HG03066 (cell line): ENCODE measurements at regions not wholly inside any gene's neighbourhood (a gene's known extent, or its start where the extent isn't known, plus 50 kb on each side); places are given as distances from the start of the nearest gene placed in this dataset.

Source experiments
- ATAC-seq: cut with Tn5 transposase; IDR thresholded peaks from one replicate; pipeline ENCODE4 v1.9.1; 2021; ENCODE audit warnings: low read depth; ENCODE audit not compliant: unreplicated experiment

DNA sequence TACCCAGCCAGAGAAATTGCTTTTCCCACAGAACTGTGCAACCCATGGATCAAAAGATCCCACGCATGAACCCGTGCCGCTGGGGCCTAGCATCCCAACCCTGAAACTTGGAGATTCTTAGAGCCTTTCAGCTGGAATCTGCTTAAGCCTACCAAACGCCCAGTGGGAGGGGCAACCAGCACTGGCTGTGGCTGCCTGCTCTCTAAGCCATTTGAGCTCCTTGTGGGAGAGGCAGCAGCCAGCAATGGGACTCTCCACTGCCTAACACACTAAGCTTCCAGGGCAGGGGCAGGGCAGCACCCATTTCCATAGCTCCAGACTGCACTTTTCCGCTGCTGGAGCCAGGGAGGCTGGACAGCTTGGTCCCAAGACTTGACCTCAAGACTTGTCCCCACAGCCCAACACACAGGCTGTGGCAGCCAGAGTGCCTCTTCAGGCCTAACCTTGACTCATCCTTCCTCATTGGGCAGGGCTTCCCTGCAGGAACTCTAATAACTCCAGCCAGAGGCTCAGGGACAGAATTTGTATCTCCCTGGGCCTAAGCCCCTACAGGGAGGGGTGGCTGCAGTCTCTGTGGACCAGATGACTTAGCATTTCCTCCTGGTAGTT lies 437.4 kb downstream of the MTRR start:
- ATAC-seq = no peak

GRCh38 chr5:8314965-8315364 lies 446.0 kb downstream of the MTRR start:
- ATAC-seq = no peak

DNA sequence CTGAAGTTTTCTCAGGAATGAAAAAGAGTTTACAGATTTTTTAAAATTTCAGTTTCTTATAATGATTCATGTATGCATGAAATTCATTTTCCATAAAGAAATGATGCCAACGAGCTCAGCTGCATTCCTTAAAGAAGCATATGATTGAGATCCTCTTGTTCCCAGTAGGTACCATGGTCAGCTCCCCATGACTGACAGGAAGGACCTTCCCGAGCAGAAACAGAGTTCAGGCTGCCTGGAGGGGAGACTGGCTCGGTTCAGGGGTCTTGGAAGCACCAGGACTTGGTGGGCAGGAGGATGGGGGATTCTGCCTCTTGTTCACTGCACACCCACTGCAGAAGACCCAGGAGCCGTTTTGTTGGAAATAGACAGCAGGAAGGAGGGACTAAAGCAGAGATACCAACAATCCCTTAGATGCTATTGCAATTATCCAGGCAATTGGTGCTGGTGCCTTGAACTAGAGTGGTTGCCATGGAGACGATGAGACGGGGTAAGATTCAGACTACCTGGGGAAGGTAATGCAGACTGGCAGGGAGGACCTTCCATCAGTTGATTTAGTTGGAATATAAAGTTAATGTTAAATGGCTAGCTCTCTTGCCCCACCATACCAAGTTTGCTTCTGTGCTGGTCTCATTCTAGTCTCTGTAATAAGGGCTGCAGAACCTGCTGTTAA lies 447.8 kb downstream of the MTRR start:
- no peak for ATAC-seq

DNA sequence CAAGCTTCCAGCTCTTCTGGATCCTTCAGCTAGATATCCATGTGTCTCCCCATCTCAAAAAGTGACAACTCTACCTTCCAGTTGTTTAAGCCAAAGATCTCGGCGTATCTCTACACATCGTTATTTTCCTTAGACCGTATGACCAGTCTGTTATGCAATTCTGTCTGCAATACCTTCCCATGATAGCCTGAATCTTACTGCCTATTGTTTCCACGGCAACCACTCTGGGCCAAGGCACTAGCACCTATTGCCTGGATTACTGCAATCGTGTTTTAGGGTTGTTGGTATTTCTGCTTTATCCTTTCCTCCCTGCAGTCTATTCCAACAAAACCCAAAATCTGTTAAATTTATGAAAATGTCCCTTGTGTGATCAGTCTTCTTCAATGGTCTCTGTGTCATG lies 448.4 kb downstream of the MTRR start:
- no peak for ATAC-seq

GRCh38 chr5:8320244-8320643 lies 451.3 kb downstream of the MTRR start:
- no peak for ATAC-seq

- no peak for ATAC-seq
Measured at GRCh38 chr5:8321272-8321671, 452.3 kb downstream of the MTRR start.

DNA sequence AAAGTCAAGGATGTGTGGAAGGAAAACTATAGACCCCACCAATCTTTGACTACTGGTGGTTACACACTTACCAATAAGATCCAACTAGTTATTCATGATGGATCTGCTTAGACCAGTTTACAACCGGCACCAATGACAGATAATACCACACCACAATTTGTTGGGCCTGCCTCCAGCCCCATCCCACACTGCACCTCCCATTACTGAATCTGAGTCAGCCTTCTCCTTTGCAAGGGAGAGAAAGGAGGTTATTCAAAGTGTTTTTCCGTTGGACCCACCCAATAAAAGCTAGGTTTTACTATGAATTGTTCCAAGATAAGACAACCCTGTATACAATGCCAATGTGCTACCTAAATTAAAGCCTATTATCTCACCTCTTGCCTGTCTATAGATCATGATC lies 453.5 kb downstream of the MTRR start:
- no peak for ATAC-seq

- no peak for ATAC-seq
Measured at GRCh38 chr5:8327016-8327415, 458.1 kb downstream of the MTRR start.

- ATAC-seq = no peak
Measured at GRCh38 chr5:8329773-8330172, 460.8 kb downstream of the MTRR start.

GRCh38 chr5:8332666-8333445 lies 463.9 kb downstream of the MTRR start:
- ATAC-seq = no peak

DNA sequence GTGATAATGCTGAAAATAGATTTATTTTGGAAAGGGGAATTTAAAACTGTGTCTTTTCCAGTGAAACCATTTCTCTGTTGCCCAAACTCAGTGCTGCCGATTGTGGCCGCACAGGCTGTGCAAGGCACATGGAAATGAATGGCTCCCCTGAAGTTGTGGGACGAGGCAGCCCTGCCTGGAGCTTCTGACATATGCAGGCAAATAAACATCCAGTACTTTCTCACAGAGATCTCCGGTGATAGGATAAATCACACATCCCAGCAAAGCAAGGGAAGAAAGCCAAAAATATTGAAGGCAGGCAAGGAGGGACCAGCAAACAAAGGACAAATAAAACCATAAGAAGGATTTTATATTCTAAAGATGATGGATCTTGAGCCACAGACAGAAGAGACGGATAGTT lies 464.5 kb downstream of the MTRR start:
- no peak for ATAC-seq

- no peak for ATAC-seq
Measured at GRCh38 chr5:8333977-8334376, 465.0 kb downstream of the MTRR start.

DNA sequence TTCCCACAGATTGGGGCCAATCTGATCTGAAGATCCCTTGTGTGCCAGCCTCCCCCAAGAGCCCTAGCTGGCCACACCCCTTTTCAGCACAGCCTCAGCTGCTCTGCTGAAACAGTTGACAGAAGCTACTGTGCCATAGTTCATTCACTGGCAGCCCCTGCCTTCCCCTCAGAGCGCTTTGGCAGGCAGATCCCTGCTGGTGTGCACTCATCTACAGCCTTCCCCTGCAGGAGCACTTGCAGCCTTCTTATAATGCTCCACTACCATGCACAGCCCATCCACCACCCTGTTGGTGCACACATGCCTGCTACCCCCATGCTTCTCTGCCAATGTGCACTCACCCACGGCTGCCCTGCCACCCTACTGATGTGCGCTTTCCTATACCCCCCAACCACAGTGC lies 471.3 kb downstream of the MTRR start:
- no peak for ATAC-seq

GRCh38 chr5:8340739-8341344 lies 471.9 kb downstream of the MTRR start:
- no peak for ATAC-seq

- ATAC-seq = no peak
Measured at GRCh38 chr5:8341406-8341805, 472.5 kb downstream of the MTRR start.

DNA sequence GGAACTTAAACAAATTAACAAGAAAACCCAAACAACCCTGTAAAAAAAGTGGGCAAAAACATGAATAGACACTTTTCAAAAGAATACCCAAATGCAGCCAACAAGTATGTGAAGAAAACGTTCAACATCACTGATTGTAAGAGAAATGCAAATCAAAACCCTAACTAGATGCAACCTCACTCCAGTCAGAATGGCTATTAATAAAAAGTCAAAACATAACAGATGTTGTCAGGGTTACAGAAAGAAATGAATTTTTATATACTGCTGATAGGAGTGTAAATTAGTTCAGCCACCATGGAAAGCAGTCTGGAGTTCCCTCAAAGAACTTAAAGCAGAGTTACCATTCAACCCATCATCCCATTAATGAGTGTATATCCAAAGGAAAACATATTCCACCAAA lies 479.0 kb downstream of the MTRR start:
- ATAC-seq = no peak

DNA sequence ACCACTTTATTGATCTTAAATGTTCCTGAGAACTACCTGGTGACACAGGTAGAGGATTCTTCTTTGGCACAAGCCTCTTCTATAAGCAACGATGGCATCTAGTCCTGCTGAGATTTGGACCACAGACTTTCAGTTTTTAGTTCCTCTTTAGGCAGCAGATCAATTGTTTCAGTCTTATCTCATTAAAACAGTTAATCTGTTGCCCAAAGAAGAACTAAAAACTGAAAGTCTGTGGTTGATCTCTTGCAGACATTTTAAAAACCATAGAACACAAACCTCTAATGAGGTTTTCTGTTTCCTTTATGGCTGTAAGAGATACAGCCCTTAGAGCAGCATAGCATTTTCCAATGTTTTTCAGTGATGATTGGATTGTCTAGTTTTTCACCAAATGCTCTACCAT lies 480.9 kb downstream of the MTRR start:
- peak; percentile 86 for ATAC-seq

- ATAC-seq = no peak
Measured at GRCh38 chr5:8350644-8351339, 481.8 kb downstream of the MTRR start.

DNA sequence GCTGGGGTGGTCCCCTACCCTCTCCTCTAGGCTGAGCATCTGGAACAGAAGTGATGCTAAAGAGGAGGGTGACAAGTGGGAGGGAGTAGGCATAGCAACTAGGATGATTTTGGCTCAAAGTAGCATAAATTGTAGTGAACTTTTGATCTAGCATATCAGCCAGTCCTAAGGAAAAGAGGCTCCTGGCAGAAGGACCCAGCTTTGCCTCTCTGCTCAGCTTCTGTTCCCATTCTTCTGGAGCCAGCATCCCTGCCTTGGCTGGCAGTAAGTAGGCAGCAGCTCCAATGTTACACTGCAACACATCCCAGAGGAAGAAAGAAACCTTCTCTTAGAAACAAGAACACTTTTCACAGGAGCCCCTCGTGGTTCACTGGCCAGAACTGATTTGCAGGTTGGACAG lies 487.0 kb downstream of the MTRR start:
- ATAC-seq = no peak

GRCh38 chr5:8360012-8360411 lies 491.1 kb downstream of the MTRR start:
- ATAC-seq = no peak

- no peak for ATAC-seq
Measured at GRCh38 chr5:8362495-8362894, 493.5 kb downstream of the MTRR start.
